ENCODE measurements at regions not wholly inside any gene's neighbourhood (a gene's known extent, or its start where the extent isn't known, plus 50 kb on each side); places are given as distances from the start of the nearest gene placed in this dataset.

DNA sequence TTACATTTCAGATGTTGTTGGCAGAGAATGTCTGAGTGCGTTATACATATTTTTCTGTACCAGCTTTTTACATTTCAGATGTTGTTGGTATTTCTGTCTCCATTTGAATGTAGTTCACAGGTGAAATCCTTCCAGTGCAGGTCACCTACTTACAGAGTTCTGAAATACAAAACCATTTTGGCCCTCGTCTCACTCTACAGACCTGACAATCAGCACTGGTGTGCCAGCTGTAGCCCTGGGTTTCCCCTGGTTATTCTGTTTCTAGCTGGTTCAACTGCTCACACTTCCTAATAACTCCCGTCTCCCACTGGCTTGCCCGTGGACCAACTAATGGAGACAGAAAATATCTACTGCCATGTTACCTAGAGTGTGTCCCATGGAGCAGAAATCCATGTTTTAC lies 87.5 kb upstream of the CDIN1 start:
- BruUV-seq (replicated peaks), result no TSS peak
- no peak overlapping the region for H2BK20ac ChIP-seq (ENCODE audit: low read depth, low read length)
- DNase-seq (no peak), ATAC-seq (ENCODE audit: low read depth) (no peak)
- in situ Hi-C loops (cut with MboI; ENCODE audit: low sequenced_read_pairs), result loop anchor here (25.0 kb wide), 1 partner anchor 955 kb away; the partner anchor contains the start of gene DPH6
- H4K5ac ChIP-seq (ENCODE audit: low read depth, low read length), result peak overlapping the region; percentile 57; the same call in 1 of the 2 replicates
- H3K9ac ChIP-seq (ENCODE audit: low read depth, low read length), result no peak overlapping the region
- WGBS, 2 experiments (ENCODE audit: extremely low coverage in 2 of 2, insufficient read length in 1 of 2), result no CpG with 5 or more reads among the region's 4 CpGs
- POLR2A ChIA-PET (ENCODE audit: unreplicated experiment), result no interaction called here
- no peak overlapping the region for H3K4me3 ChIP-seq (ENCODE audit: insufficient read depth, low read depth, low read length)
- peak overlapping the region; percentile 50 for H2BK5ac ChIP-seq (ENCODE audit: low read depth, low read length, poor library complexity, severe bottlenecking)
- H2AK5ac ChIP-seq (ENCODE audit: low read depth, low read length), result peak overlapping the region; percentile 56; the same call in 1 of the 2 replicates
- no peak overlapping the region for H3K23ac ChIP-seq (ENCODE audit: low read depth, low read length)
- H3K4me2 ChIP-seq (ENCODE audit: low read depth, low read length), result no peak overlapping the region
- no peaks in the 10 kb centered on the region for H3K9me3 ChIP-seq (ENCODE audit: control insufficient read depth, insufficient read depth, low read length)
- TF ChIP-seq MAFK (IDR thresholded peaks at IDR 0.05; ENCODE audit: low read depth, low read length), result no peak
- no peak for TF ChIP-seq SMC3 (IDR thresholded peaks at IDR 0.05; ENCODE audit: low read depth, low read length)
- no peak for TF ChIP-seq RFX5 (IDR thresholded peaks at IDR 0.05; ENCODE audit: low read depth, low read length)
- no peak for TF ChIP-seq NFE2L2 (IDR thresholded peaks at IDR 0.05; ENCODE audit: low read depth, low read length)
- TF ChIP-seq BHLHE40 (IDR thresholded peaks at IDR 0.05; ENCODE audit: low read depth, low read length), result no peak
- TF ChIP-seq POLR2A (IDR thresholded peaks at IDR 0.05; ENCODE audit: low read depth, low read length), result no peak
- no peak for TF ChIP-seq CTCF (conservative IDR thresholded peaks at IDR 0.05; ENCODE audit: low read depth, low read length)
- TF ChIP-seq FOS (IDR thresholded peaks at IDR 0.05; ENCODE audit: low read depth, low read length), result no peak
- no peak for TF ChIP-seq MXI1 (IDR thresholded peaks at IDR 0.05; ENCODE audit: borderline replicate concordance, low read depth, low read length)
- no peak for TF ChIP-seq CEBPB (IDR thresholded peaks at IDR 0.05; ENCODE audit: low read depth, low read length)
- TF ChIP-seq USF2 (IDR thresholded peaks at IDR 0.05; ENCODE audit: low read depth, low read length), result no peak
- TF ChIP-seq CHD1 (IDR thresholded peaks at IDR 0.05; ENCODE audit: low read depth, low read length), result no peak
- no peak for TF ChIP-seq ELK1 (IDR thresholded peaks at IDR 0.05; ENCODE audit: borderline replicate concordance, low read depth, low read length)
- TF ChIP-seq RCOR1 (IDR thresholded peaks at IDR 0.05; ENCODE audit: insufficient replicate concordance, low read length), result no peak
- TF ChIP-seq RAD21 (IDR thresholded peaks at IDR 0.05; ENCODE audit: low read length), result no peak
- TF ChIP-seq MAZ (IDR thresholded peaks at IDR 0.05; ENCODE audit: borderline replicate concordance, low read depth, low read length), result no peak
- no peak overlapping the region for H3K14ac ChIP-seq (replicated peaks; ENCODE audit: low read depth, low read length)
- H3K79me1 ChIP-seq (ENCODE audit: low read depth in 1 of 2, low read length in 2 of 2), result no peaks in the 10 kb centered on the region
- no peaks in the 10 kb centered on the region for H3K27me3 ChIP-seq (ENCODE audit: control insufficient read depth, insufficient read depth, low read length)
- no peak overlapping the region for H4K91ac ChIP-seq (ENCODE audit: insufficient read depth, low read depth, low read length)
- no peaks in the 10 kb centered on the region for H4K20me1 ChIP-seq (ENCODE audit: insufficient read depth, low read length)
- H3K4ac ChIP-seq (ENCODE audit: low read depth, low read length), result peak overlapping the region; percentile 19; the same call in 1 of the 2 replicates
- 0 out of 4 replicates have a peak overlapping the region, but pooled peaks of 1 of the 2 experiments have one; percentile 9 for H4K8ac ChIP-seq (ENCODE audit: low read depth in 2 of 2, low read length in 2 of 2)
- dilution Hi-C loops (cut with HindIII; ENCODE audit: low sequenced_read_pairs, unreplicated experiment), result no loop called here
- no peak overlapping the region for H3K27ac ChIP-seq (ENCODE audit: insufficient read depth, low read length)
- 0 out of 3 replicates have a peak overlapping the region, but pooled peaks have one; percentile 27 for H2BK15ac ChIP-seq (ENCODE audit: low read depth, low read length)
- H3K4me1 ChIP-seq (ENCODE audit: control insufficient read depth, insufficient read depth, low read length), result no peaks in the 10 kb centered on the region
- H3K56ac ChIP-seq (ENCODE audit: extremely low read depth, insufficient read depth, low read length), result no peak overlapping the region
- H2AK9ac ChIP-seq (replicated peaks; ENCODE audit: low read depth, low read length, poor library complexity), result no peak overlapping the region
- no peaks in the 10 kb centered on the region for H3K36me3 ChIP-seq (ENCODE audit: control insufficient read depth, insufficient read depth, low read length)
- H3K18ac ChIP-seq (ENCODE audit: low read depth, low read length), result peak overlapping the region; percentile 60; the same call in 1 of the 2 replicates
- CTCF ChIA-PET, result no interaction called here
- H2AFZ ChIP-seq (replicated peaks; ENCODE audit: low read length, poor library complexity), result no peak overlapping the region
- H2BK120ac ChIP-seq (ENCODE audit: low read depth, low read length), result no peak overlapping the region
- H3K9me1 ChIP-seq (ENCODE audit: insufficient read depth, low read length), result no peaks in the 10 kb centered on the region
- intact Hi-C loops (cut with micrococcal nuclease), result no loop called here

Data from IMR-90 (cell line).